ENCODE measurements at regions not wholly inside any gene's neighbourhood (a gene's known extent, or its start where the extent isn't known, plus 50 kb on each side); places are given as distances from the start of the nearest gene placed in this dataset.

GRCh38 chr9:135245482-135246247, 158.2 kb downstream of the OLFM1 start:
- TF ChIP-seq, protein P1, sequence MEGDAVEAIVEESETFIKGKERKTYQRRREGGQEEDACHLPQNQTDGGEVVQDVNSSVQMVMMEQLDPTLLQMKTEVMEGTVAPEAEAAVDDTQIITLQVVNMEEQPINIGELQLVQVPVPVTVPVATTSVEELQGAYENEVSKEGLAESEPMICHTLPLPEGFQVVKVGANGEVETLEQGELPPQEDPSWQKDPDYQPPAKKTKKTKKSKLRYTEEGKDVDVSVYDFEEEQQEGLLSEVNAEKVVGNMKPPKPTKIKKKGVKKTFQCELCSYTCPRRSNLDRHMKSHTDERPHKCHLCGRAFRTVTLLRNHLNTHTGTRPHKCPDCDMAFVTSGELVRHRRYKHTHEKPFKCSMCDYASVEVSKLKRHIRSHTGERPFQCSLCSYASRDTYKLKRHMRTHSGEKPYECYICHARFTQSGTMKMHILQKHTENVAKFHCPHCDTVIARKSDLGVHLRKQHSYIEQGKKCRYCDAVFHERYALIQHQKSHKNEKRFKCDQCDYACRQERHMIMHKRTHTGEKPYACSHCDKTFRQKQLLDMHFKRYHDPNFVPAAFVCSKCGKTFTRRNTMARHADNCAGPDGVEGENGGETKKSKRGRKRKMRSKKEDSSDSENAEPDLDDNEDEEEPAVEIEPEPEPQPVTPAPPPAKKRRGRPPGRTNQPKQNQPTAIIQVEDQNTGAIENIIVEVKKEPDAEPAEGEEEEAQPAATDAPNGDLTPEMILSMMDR (IDR thresholded peaks at IDR 0.05), result no peak
- TF ChIP-seq POLR2A (IDR thresholded peaks at IDR 0.05), result no peak
